GM13977 (cell line): ENCODE measurements at regions not wholly inside any gene's neighbourhood (a gene's known extent, or its start where the extent isn't known, plus 50 kb on each side); places are given as distances from the start of the nearest gene placed in this dataset.
A peak's percentile ranks its signal among the peaks of the same experiment; 100 is the strongest.
"Not testable (repeated sequence)": the region's sequence is repeated elsewhere in the genome, so short reads cannot be mapped to it uniquely, and the experiment has no call there.

ENCODE experiments used
- DNase-seq: peaks from one replicate; pipeline ENCODE4 v3.0.0; 2012; ENCODE audit warnings: low spot score
- CTCF ChIP-seq: IDR thresholded peaks from 2 replicates; pipeline ENCODE4 v1.5.1; 2012; ENCODE audit warnings: mild to moderate bottlenecking, control low read depth; ENCODE audit not compliant: insufficient read depth; ENCODE audit errors: extremely low read depth, missing control alignments
- in situ Hi-C: fragments of 300-500 bp; cut with MboI; formaldehyde crosslinking; loops from one replicate; pipeline ENCODE4 v1.12.0; 2022; ENCODE audit warnings: low sequenced_read_pairs, low pct_unique_long_range_greater_than_20kb, mixed read lengths, inconsistent platforms; ENCODE audit not compliant: unreplicated experiment

- no peak for TF ChIP-seq CTCF
- in situ Hi-C loops, result no loop called here
- DNase-seq, result no peak
Measured at GRCh38 chr6:130494729-130495128, 128.9 kb downstream of the TMEM200A start.

- no peak for TF ChIP-seq CTCF
- in situ Hi-C loops, result no loop called here
- no peak for DNase-seq
Measured at GRCh38 chr6:130500693-130501092, 134.9 kb downstream of the TMEM200A start.

- in situ Hi-C loops, result no loop called here
- TF ChIP-seq CTCF, result no peak
- no peak for DNase-seq
Measured at GRCh38 chr6:130503146-130503545, 137.3 kb downstream of the TMEM200A start.

GRCh38 chr6:130505808-130506598 is 140.2 kb downstream of the TMEM200A start:
- no peak for TF ChIP-seq CTCF
- in situ Hi-C loops, result no loop called here
- no peak for DNase-seq

GRCh38 chr6:130507005-130507665 is 141.3 kb downstream of the TMEM200A start:
- in situ Hi-C loops, DNase-seq: not testable (repeated sequence)

- TF ChIP-seq CTCF, result no peak
- no peak for DNase-seq
- in situ Hi-C loops, result no loop called here
Measured at GRCh38 chr6:130507666-130508028, 141.8 kb downstream of the TMEM200A start.

GRCh38 chr6:130513770-130514169 is 148.0 kb downstream of the TMEM200A start:
- in situ Hi-C loops, result no loop called here
- no peak for TF ChIP-seq CTCF
- peak; percentile 19 for DNase-seq
